ENCODE measurements at regions not wholly inside any gene's neighbourhood (a gene's known extent, or its start where the extent isn't known, plus 50 kb on each side); places are given as distances from the start of the nearest gene placed in this dataset.

GRCh38 chr2:172373766-172374165, 53.6 kb upstream of the ITGA6 start:
- no peak for TF ChIP-seq CTCF (IDR thresholded peaks at IDR 0.05; ENCODE audit: insufficient read depth, low read depth, low read length, missing control alignments)
- DNase-seq (ENCODE audit: low read depth), result peak; percentile 86
- no peak overlapping the region for H3K4me3 ChIP-seq (ENCODE audit: low read length)

GRCh38 chr2:172374318-172375240, 52.8 kb upstream of the ITGA6 start:
- no peak for DNase-seq (ENCODE audit: low read depth)
- H3K4me3 ChIP-seq (ENCODE audit: low read length), result no peak overlapping the region
- TF ChIP-seq CTCF (IDR thresholded peaks at IDR 0.05; ENCODE audit: insufficient read depth, low read depth, low read length, missing control alignments), result no peak

GRCh38 chr2:172375251-172375650, 52.1 kb upstream of the ITGA6 start:
- TF ChIP-seq CTCF (IDR thresholded peaks at IDR 0.05; ENCODE audit: insufficient read depth, low read depth, low read length, missing control alignments), result no peak
- H3K4me3 ChIP-seq (ENCODE audit: low read length), result no peak overlapping the region
- DNase-seq (ENCODE audit: low read depth), result peak; percentile 20

- TF ChIP-seq CTCF (IDR thresholded peaks at IDR 0.05; ENCODE audit: insufficient read depth, low read depth, low read length, missing control alignments), result no peak
- no peak for DNase-seq (ENCODE audit: low read depth)
- H3K4me3 ChIP-seq (ENCODE audit: low read length), result no peak overlapping the region
These were observed 51.4 kb upstream of the ITGA6 start for GRCh38 chr2:172376016-172376415.

- TF ChIP-seq CTCF (IDR thresholded peaks at IDR 0.05; ENCODE audit: insufficient read depth, low read depth, low read length, missing control alignments), result no peak
- no peak overlapping the region for H3K4me3 ChIP-seq (ENCODE audit: low read length)
- no peak for DNase-seq (ENCODE audit: low read depth)
These were observed 50.8 kb upstream of the ITGA6 start for GRCh38 chr2:172376505-172377125.

GRCh38 chr2:172377408-172377807, 50.0 kb upstream of the ITGA6 start:
- no peak for TF ChIP-seq CTCF (IDR thresholded peaks at IDR 0.05; ENCODE audit: insufficient read depth, low read depth, low read length, missing control alignments)
- DNase-seq (ENCODE audit: low read depth), result no peak
- no peak overlapping the region for H3K4me3 ChIP-seq (ENCODE audit: low read length)
